ENCODE measurements at regions not wholly inside any gene's neighbourhood (a gene's known extent, or its start where the extent isn't known, plus 50 kb on each side); places are given as distances from the start of the nearest gene placed in this dataset.

DNA sequence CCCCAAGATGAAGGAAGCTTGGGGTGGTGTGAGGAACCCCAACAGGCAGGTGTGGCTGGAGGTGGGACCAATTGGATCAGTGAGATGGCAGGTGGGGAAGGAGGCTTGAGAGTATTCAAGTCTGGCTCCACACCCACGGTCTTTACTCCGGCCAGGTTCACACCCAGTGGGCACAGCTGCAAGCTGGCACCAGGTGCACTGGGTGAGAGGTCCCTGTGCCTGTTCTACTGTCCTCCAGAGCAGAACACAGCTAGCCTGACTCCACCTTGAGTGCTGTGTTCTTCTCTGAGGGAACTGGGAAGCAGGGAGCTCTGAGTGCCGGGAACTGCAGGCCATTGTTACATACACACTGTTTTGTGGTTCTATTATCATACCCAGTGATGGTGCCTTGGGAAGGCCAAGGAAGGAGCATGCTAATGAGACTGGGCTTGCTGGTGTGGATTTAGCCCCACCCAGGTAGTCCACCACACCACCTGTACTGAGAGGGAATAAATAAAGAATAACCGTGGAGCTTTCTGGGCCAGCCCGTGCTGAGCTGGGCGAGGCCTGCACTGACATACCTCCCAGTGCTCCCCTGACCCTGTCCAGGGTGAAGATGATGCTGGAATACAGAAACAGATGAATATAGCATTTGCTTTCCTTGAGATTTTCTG lies 93.4 kb downstream of the ABHD5 start:
- no peak for DNase-seq

DNA sequence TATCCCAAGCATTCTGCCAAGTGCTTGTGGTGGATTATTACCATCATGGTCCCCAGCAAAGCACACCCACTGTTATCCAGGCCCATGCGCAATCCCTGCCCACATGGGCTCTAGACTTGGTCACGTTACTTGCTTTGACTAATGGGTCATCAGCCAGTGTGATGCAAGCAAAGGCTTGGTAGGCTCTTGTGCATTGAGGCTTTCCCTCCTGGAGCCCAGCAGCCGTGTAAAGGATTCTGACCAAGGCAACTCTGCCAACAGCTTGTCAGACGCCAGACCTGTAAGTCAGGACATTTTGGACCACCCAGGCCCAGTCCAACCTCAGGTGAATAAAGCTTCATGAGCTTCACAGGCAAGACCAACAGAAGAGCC lies 93.9 kb downstream of the ABHD5 start:
- no peak for DNase-seq

GRCh38 chr3:43785551-43785950 lies 94.8 kb downstream of the ABHD5 start:
- no peak for DNase-seq

GRCh38 chr3:43786102-43786501 lies 95.4 kb downstream of the ABHD5 start:
- no peak for DNase-seq

- DNase-seq = no peak
Measured at GRCh38 chr3:43786526-43787305, 96.0 kb downstream of the ABHD5 start.

DNA sequence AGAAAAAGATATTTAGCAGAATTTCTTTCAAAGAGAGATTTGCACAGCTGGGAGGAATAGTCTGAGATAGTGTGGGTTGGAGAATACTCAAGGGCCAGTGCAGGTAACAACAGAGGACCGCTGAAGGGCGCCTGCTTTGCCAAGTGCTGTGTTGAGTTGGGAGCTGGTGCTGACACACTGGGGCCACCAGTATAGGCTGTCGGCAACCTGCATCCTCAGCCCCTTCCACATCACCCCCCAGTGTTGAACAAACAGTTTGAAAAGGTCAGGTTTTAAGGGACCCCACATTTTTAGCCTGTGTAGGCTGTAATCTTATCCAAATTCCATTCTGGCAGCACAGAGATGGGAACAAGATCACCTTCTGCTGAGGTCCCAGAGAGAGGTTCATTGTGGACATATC lies 96.6 kb downstream of the ABHD5 start:
- no peak for DNase-seq

- DNase-seq = no peak
Measured at GRCh38 chr3:43789028-43789427, 98.3 kb downstream of the ABHD5 start.

DNA sequence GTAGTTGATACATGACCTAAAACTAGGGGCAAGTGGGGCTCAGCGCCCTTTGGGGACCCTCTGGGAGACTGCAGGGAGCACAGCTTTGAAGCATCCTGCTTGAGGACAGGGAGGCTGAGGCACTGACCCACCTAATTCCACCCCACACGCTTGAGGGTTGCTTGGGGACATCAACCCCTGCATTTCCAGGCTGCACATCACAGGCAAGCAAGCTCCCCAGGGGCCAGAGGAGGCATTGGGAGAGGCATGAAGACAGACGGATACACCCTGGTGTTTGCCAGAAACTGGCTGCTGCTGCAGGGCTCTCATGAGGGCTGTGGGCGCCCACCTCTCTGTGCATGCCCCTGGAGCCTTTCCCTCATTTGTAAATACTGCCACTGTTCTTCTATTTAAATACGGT lies 99.3 kb downstream of the ABHD5 start:
- DNase-seq = no peak

DNA sequence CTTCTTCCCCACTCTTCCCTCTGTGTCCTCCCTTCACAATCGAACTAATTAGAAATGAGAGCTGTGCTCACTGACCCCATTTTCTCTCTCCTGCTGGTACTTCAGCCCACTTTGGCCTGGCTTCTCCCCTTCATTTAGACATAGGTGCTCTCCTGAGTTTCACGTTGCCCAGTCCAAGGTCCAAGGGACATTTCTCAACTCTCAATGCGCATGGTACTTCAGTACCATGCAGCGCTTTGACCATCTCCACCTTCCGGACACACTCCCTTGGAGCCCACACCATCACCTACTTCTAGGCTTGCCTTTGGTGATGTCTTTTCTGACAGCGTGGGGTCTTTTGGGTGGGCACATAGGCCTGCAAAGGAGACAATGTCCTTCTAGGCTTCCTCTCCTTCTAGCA lies 99.7 kb downstream of the ABHD5 start:
- no peak for DNase-seq

- no peak for DNase-seq
Measured at GRCh38 chr3:43791246-43791645, 100.5 kb downstream of the ABHD5 start.

DNA sequence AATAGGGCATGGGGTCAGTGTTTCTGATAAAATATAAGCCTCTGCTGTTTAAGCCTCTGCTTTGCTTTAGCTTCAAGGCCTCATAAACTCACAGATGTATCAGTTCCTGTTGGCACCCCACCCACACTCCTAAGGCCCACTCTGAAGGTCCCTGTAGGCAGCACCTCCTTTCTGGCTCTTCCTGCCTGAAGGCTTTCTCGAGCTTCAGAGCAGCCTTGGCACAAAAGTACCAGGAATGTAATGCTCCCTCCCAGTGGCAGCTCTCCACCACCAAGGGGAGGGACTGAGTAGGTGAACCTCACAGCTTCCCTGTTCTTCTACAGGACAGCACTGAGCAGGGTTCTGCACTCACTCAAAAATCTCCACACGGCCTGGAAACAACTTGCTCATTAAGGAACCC lies 102.2 kb downstream of the ABHD5 start:
- DNase-seq = no peak

- no peak for DNase-seq
Measured at GRCh38 chr3:43793648-43794372, 103.1 kb downstream of the ABHD5 start.

DNA sequence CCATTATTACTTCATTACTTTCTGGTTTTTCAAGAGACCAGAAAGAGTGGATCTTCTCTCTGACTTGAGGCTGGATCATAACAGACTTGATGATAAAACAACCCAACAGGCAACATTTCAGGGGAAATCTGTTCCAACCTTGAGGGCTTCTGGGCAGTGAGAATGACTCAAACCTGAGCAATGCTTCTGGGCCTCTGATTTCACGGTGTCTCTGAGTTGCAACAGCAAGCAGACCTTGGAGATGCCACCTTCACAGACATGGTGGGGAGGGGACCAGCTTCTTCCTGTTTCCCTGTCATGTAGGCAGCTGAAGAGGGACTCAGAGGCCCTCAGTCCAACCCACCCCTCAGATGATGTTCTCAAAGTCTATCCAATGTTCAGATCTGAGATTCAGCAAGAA lies 104.0 kb downstream of the ABHD5 start:
- DNase-seq = no peak

- no peak for DNase-seq
Measured at GRCh38 chr3:43795491-43795890, 104.8 kb downstream of the ABHD5 start.

GRCh38 chr3:43796041-43796596 lies 105.4 kb downstream of the ABHD5 start:
- no peak for DNase-seq

DNA sequence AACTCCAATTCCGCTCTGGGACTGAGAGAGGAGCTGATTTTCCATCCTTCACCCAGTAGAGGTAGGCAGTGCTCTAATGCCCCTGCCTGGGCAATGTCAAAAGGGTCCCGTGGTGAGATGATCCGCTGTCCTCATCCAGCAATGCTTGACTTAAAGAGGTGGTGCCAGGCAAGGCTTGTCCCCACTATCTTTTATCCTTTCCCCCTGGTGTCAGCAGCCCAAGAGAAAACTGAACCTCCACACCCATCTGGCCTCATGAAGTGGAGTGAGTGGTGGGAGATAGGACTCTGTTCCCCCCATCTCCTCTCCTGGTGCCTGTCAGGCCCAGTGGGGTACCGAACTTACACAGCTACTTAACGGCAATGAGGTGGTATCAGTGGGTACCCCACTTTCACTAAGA lies 107.1 kb downstream of the ABHD5 start:
- no peak for DNase-seq

DNA sequence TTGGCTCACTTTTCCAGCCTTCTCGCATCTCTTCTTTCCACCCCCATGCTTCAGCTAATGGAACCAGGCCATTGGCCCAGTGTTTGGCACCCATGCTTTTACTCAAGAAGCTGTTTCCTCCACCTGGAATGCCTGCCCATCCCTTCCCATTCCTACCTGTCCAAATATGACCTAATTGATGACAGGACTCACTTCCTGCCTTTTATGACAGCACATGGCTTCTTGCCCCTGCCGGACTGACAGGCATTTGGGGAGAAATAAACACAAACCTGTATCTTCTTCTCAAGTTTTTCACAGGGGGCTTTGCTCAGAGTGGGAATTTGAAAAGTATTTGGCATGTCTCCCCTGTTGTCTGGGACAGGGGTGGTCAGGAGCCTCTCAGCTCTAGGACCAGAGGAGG lies 120.1 kb downstream of the ABHD5 start:
- no peak for DNase-seq

DNA sequence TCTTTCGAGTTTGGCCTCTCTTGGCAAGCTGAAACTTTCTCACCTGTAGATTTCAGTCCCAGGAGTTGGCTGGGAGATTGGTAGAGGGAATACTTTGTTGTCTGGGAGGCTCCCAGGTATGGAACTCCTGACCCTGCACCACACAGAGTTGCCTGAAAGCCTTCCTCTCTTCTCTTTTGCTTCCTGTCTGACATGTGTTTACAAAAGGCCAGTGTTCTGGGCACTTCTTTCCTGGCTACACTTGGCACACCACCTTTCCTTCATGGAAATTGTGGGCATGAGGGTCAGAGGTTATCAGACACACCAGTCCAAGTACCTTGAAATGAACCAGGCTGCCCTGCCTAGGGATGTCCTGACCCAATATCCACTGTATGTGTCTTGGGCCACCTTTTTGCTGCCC lies 123.7 kb downstream of the ABHD5 start:
- DNase-seq = no peak

DNA sequence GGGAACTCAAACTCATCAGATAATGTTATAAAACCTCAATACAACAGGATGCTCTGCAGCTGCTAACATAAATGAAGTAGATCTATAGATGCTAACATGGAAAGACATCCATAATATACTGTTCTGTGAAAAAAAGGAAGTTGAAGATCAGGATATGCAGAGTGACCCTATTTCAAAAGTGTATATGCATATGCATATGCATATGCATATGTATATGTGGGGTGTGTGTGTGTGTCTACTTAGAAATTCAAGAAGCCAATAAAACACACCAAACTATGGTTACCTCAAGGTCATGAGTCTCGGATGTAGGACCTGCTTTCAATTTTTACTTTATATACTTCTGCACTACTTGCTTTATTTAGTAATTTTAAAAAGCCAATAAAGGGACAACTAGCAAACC lies 125.6 kb downstream of the ABHD5 start:
- DNase-seq = no peak

GRCh38 chr3:43817064-43817463 lies 126.3 kb downstream of the ABHD5 start:
- DNase-seq = no peak

- no peak for DNase-seq
Measured at GRCh38 chr3:43817825-43818224, 127.1 kb downstream of the ABHD5 start.

- DNase-seq = no peak
Measured at GRCh38 chr3:43818229-43818628, 127.5 kb downstream of the ABHD5 start.

DNA sequence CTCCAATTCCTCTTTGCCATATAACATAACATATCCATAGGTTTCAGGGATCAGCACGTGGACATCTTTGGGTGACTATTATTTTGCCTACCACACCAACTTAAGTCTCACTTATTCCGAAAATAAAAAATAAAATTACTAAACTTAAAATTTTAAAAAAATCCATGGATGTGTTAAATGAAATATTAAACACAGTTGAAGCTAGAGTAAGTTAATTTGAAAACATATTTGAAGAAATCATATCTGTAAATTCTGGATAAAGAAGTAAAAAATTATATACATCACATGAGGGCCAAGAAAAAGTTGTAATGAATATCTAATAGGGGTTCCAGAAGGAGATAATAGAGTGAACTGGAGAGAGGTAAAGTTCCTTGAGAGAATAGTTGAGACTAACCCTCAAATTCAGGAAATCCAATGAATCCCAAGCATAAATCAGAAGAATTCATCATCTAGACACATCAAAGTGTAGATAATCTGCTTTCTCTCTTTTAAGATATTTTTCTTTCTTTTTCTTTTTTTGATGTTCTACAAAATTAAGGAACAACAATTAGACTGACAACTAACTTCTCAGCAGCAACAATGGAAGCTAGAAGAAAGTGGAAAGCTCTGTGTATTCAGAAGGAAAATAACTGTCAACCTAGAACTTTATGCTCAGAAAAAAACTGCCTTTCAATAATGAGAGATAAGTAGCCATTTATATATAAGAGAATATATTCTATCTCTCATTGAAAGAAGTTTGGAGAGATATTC lies 147.4 kb downstream of the ABHD5 start:
- DNase-seq = no peak
